ENCODE measurements at regions not wholly inside any gene's neighbourhood (a gene's known extent, or its start where the extent isn't known, plus 50 kb on each side); places are given as distances from the start of the nearest gene placed in this dataset.
A peak's percentile ranks its signal among the peaks of the same experiment; 100 is the strongest.
"Not testable (repeated sequence)": the region's sequence is repeated elsewhere in the genome, so short reads cannot be mapped to it uniquely, and the experiment has no call there.

DNA sequence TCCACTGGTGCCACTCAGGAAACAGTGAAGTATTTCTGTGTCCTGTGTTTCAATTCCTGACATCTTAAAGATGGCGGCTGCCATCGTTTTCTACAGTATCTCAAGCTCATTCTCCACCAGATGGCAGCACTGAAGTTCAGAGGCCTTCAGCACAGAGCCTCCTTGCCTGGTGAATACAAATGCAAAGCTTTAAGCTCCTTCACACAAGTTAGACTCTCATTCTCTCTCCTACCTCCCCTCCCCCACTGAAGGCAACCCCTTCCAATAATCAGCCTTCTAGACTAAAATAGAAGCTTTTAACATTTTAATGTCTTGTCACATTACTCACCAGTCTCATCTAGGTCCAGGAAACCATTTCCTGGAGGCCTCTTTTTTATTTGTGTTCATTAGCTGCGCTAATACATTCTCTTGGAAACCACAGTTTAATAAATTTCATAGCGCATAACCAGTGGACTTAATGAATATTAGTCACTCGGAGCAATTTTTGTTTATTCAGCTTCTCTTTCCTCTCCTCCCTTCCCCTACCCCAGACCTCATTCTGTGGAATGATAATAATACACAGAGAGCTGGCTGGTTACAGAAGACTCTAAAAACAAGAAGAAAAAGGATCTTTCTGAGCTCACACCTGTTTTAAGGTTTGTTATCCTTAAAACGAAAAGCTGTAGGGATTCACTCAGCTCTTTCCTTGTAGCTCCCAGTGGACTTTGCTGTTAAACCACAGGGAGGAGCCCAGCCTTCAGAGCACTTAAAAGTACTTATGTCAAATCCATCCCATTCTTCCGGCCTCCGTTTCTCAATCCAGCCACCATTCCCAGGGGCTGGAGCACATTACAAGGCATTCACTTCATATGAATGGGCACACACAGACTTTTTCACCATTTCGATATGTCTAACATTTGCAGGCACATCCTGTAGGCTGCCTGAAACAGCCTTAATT is 384.9 kb downstream of the HLX start:
- peak; percentile 94 for DNase-seq

DNA sequence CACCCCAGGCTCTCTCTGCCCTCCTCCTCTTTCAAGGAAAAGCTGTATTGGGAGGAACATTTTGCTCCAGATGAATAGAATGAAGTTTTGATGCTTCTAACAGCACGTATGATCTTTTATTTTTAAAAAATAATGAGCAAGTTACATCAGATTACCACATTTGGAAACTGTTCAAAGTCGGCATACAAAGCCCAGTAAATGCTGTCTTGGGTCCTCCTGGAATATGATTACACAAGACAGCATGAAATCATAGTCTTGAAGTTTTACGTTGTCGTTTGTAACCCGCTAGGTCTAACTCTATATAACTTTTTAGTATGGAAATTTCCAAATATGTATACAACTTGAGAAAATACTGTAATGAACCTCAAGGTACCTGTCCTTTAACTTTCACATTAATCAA is 385.6 kb downstream of the HLX start:
- DNase-seq, result peak; percentile 59

DNA sequence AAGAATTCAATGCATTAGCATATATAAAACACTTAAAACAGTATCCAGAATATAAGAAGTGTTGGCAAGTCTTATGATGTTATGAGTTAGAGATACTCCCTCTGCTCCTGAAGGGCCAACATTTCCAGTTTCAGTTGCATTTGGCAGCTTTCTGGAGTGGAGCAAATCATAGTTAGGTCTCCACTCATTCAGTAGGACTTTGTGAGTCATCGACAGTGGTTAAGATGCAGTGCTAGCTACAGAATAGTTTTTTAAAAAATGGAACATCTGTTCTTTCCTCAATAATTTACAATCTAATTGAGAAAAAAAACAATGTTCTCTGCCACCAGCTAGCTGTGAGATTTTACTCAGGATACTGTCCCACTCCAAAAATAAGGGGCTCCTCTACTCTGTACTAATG is 389.1 kb downstream of the HLX start:
- DNase-seq, result peak; percentile 95

DNA sequence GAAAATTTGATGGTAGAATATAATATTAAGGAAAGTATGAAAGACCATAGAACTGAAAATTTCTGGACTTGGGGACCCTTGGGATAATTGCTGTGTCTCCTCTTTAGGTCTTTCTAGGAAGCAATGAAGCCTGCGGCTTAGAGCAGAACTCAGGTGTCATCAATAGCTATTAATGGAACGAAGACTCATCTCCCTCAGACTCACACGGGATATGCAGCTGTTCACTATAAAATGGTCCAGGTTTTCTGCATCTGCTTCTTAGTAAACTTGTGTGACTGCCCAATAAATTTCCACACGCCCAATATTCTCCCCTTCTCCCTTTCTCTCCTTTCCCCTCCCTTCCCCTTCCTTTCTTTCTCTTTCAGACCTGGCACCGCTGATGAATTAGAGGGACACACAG is 392.5 kb downstream of the HLX start:
- no peak for DNase-seq

- DNase-seq, result no peak
Observed at GRCh38 chr1:221272940-221273339, 393.7 kb downstream of the HLX start.

DNA sequence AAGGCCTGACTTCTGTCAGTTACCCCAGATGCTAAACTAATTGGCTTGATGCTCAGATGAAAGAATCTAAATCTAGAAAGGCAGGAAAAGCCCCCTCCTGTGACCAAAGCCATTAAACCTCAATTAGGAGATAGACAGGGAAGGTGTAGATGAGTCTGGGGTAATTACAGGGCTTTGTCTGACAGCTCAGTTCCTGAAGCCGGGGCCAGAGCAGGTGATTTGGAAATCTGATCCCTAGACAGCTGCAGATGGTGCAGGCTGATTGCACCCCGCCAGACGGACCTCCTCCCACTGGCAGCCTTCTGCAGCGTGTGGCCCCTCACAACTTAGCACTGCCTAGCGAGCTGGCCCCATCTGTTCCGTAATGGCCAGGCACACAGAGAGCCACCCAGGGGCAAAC is 395.1 kb downstream of the HLX start:
- no peak for DNase-seq

- peak; percentile 65 for DNase-seq
Observed at GRCh38 chr1:221276896-221277409, 397.7 kb downstream of the HLX start.

DNA sequence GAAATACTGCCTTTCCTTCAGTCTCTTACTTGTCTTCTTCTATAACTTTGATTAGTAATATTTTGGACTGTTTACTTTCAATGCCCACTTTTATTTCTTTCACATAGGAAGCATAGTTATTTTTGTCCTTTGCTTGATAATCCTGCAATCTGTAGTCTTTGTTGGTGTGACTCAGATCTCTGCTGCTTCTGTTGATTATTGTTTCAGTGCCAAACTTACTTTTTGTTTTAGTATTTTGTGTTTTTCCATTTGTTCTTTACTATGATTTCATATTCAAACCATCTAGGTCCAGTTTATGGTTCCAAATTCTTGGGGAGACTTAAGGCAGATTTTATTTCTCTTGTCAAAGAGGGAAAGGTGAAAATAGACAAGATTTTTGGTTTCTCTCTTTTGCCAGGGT is 399.9 kb downstream of the HLX start:
- no peak for DNase-seq

GRCh38 chr1:221283532-221283931 is 404.3 kb downstream of the HLX start:
- DNase-seq, result no peak

GRCh38 chr1:221284028-221284427 is 404.8 kb downstream of the HLX start:
- DNase-seq, result peak; percentile 95

- DNase-seq, result not testable (repeated sequence)
Observed at GRCh38 chr1:221284991-221285390, 405.7 kb downstream of the HLX start.

GRCh38 chr1:221285458-221286210 is 406.4 kb downstream of the HLX start:
- not testable (repeated sequence) for DNase-seq

GRCh38 chr1:221286399-221286798 is 407.2 kb downstream of the HLX start:
- peak; percentile 35 for DNase-seq

DNA sequence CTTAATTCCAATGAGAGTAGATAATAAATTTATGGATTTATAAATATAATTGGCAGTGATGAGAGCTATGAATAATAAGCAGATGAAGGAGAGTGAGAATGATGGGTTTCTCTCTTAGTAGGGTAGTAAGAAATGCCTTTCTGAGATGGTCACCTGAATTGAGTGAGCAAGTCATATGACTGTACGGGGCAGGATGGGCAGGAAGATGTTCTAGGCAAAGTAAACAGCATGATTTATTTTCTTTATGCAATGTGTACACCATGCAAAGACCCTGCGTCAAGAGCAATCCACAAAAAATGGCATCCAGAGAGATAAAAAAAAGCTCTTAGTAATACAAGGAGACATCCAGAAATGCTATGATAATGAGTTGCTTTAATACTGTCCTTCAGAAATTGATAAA is 409.9 kb downstream of the HLX start:
- DNase-seq, result no peak

- DNase-seq, result no peak
Observed at GRCh38 chr1:221290669-221291068, 411.4 kb downstream of the HLX start.

- DNase-seq, result no peak
Observed at GRCh38 chr1:221291113-221291512, 411.9 kb downstream of the HLX start.

DNA sequence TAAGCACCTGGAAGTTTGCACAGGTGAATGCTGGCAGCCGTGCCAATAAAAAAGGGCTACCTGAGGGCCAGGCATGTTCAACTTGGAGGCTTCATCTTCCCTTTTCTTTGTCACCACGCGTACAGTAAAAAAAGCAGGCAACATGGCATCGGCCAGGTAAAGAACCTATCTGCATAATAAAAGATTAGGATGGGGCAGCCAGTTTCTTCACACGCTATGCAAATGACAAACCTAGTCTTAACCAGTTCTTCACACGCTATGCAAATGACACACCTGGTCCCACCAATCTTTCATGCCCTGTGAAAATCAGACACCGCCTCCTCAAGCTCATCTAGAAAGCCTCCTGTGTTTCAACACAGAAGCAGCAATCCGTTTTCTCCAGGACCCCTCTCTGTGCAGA is 413.4 kb downstream of the HLX start:
- DNase-seq, result no peak

- peak; percentile 55 for DNase-seq
Observed at GRCh38 chr1:221294242-221294641, 415.0 kb downstream of the HLX start.

GRCh38 chr1:221302357-221302756 is 423.1 kb downstream of the HLX start:
- DNase-seq, result no peak

GRCh38 chr1:221302810-221303209 is 423.6 kb downstream of the HLX start:
- no peak for DNase-seq

- no peak for DNase-seq
Observed at GRCh38 chr1:221303623-221304022, 424.4 kb downstream of the HLX start.

DNA sequence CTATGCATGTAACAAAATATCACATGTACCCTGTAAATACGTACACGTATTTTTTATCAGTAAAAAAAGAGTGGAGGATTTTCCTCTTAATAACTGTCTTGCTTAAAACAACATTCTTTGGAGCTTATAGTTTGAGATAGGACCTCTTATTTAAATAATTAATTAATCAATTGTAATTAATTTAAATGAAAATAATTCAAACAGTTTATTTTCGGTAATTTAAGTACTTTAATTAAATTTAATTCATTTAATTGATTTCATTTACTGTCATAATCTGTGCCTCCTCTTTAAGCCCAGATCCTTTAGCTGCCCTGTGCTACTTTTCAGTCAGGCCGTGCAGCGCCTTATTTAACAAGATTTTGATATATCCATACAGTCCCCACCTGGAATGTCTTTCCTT is 427.0 kb downstream of the HLX start:
- DNase-seq, result no peak

DNA sequence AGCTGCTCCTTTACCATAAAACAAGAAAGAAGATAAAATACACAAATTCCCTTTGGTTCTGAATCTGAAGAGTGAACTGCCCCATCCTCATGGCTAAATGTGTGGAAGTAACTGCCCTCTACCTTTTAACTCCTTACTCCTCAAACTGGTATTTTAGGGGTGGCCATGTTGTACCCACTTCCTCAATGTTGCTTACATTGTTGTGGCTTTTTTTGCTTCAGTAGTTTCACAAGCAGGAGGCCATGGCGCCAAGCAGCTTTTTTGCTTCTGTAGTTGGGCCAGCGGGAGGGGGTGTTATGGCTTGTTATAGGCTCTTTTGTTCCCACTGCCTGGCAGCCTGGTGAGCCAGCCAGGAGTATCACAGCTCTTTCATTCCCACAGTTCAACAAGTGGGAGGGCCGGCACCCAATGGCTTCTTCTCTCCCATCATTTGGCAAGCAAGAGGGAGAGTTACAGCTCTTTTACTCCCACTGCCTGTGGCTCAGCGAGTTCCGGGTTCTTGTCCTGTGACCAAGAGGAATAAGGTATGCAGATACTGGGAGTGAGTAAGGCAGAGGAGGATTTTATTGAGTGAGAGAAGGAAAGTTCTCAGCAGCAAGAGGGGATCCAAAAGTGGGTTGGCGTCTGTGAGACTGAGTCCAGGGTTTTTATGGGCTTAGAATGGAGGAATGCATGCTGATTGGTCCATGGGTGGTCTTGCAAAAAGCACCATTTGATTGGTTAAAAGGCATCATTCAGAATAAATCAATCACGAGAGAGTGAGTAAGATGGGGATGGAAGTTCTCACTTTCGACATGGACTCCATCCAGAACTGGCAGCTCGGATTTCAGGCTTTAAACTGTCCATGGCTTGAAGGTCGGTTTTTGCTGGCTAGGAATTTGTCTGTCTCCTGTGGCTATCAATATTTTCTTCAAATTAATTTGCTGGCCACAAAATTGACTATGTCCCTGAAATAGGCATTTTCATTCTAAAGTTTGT is 429.6 kb downstream of the HLX start:
- DNase-seq, result no peak

All from fibroblast of upper back skin (primary cell).